Lung (tissue), 11 donors: ENCODE measurements at regions not wholly inside any gene's neighbourhood (a gene's known extent, or its start where the extent isn't known, plus 50 kb on each side); places are given as distances from the start of the nearest gene placed in this dataset.

Experiments
- ATAC-seq: fragments of 200-7000 bp; cut with Tn5 transposase; one replicate; pipeline ENCODE4 v1.9.1; 2020; ENCODE audit warnings: moderate number of reproducible peaks; ENCODE audit not compliant: insufficient read depth, low FRiP score
- DNase-seq, 3 donors: peaks; one replicate each; pipeline ENCODE4 v3.0.0-alpha.2; 2013 to 2017
- H3K27ac ChIP-seq, 2 donors: one replicate each; pipeline ENCODE4 v1.5.1; 2013; ENCODE audit warnings: mild to moderate bottlenecking in 2 of 2, moderate library complexity in 2 of 2, control low read depth in 1 of 2, inconsistent platforms in 1 of 2, low read depth in 1 of 2, low read length in 1 of 2
- H3K27me3 ChIP-seq, 3 donors: one replicate each; pipeline ENCODE4 v1.5.1; 2013; ENCODE audit warnings: low read length in 2 of 3; ENCODE audit not compliant: control insufficient read depth in 3 of 3, insufficient read depth in 3 of 3
- H3K36me3 ChIP-seq, 4 donors: one replicate each; pipeline ENCODE4 v1.5.1; 2013; ENCODE audit warnings: low read length in 4 of 4, mild to moderate bottlenecking in 1 of 4, moderate library complexity in 1 of 4; ENCODE audit not compliant: control insufficient read depth in 4 of 4, insufficient read depth in 4 of 4
- H3K4me1 ChIP-seq, 5 donors: one replicate each; pipeline ENCODE4 v1.5.1; 2013; ENCODE audit warnings: low read length in 5 of 5, mild to moderate bottlenecking in 2 of 5, moderate library complexity in 1 of 5; ENCODE audit not compliant: control insufficient read depth in 5 of 5, insufficient read depth in 5 of 5
- H3K4me3 ChIP-seq: one replicate; pipeline ENCODE4 v1.5.1; 2013; ENCODE audit warnings: mild to moderate bottlenecking, control low read depth, moderate library complexity
- H3K9ac ChIP-seq, 2 donors: one replicate each; pipeline ENCODE4 v1.5.1; 2013; ENCODE audit warnings: low read length in 2 of 2, control low read depth in 1 of 2; ENCODE audit not compliant: insufficient read depth in 1 of 2
- H3K9me3 ChIP-seq, 4 donors: one replicate each; pipeline ENCODE4 v1.5.1; 2013; ENCODE audit warnings: low read length in 3 of 4, mild to moderate bottlenecking in 1 of 4, moderate library complexity in 1 of 4; ENCODE audit not compliant: control insufficient read depth in 4 of 4, insufficient read depth in 3 of 4
- CTCF ChIP-seq: IDR thresholded peaks from 2 replicates; pipeline ENCODE4 v1.5.1; 2012; ENCODE audit warnings: mild to moderate bottlenecking; ENCODE audit errors: control extremely low read depth, extremely low read depth
- WGBS, 2 donors: extraction: QIAGEN DNeasy Blood & Tissue Kit; methylation state at CpG; one replicate each; pipeline ENCODE4 v1.1.7; 2013; 5-methylcytosine and 5-hydroxymethylcytosine counted together
- donor health status: control.
- donor health status: control.
- donor health status: Bipolar disorder and iron deficiency.
- donor health status: healthy.
- donor health status: DM: yes; HTN: yes; CAD: no.

- Histone ChIP-seq H3K36me3 (no peaks in the 10 kb centered on the region), H3K9me3 (no peaks in the 10 kb centered on the region), H3K9ac (no peak overlapping the region), H3K4me3 (no peak overlapping the region), H3K27ac (no peak overlapping the region), H3K4me1 (no peaks in the 10 kb centered on the region), H3K27me3 (no peaks in the 10 kb centered on the region)
- DNase-seq (no peak), ATAC-seq (no peak)
- no peak for TF ChIP-seq CTCF
- WGBS, 2 donors = 94 to 97% methylated on average over 2 of the region's 2 CpGs
Measured at GRCh38 chr6:44675449-44675848, 287.9 kb downstream of the CDC5L start.

- ATAC-seq (no peak), DNase-seq (no peak)
- Histone ChIP-seq H3K27ac (no peak overlapping the region), H3K4me1 (no peaks in the 10 kb centered on the region), H3K27me3 (no peaks in the 10 kb centered on the region), H3K4me3 (no peak overlapping the region), H3K9ac (no peak overlapping the region), H3K36me3 (no peaks in the 10 kb centered on the region), H3K9me3 (no peaks in the 10 kb centered on the region)
- TF ChIP-seq CTCF = no peak
- WGBS, 2 donors = 95 to 97% methylated on average over 8 of the region's 8 CpGs
Measured at GRCh38 chr6:44676246-44676790, 288.8 kb downstream of the CDC5L start.

GRCh38 chr6:44676826-44677433, 289.4 kb downstream of the CDC5L start:
- Histone ChIP-seq H3K4me1 (no peaks in the 10 kb centered on the region), H3K4me3 (no peak overlapping the region), H3K27me3 (no peaks in the 10 kb centered on the region), H3K27ac (no peak overlapping the region), H3K9ac (no peak overlapping the region), H3K9me3 (no peaks in the 10 kb centered on the region), H3K36me3 (no peaks in the 10 kb centered on the region)
- 92 to 95% methylated on average over 9 of the region's 9 CpGs for WGBS, 2 donors
- no peak for TF ChIP-seq CTCF
- DNase-seq (no peak), ATAC-seq (no peak)
